GM19395 (cell line): ENCODE measurements at regions not wholly inside any gene's neighbourhood (a gene's known extent, or its start where the extent isn't known, plus 50 kb on each side); places are given as distances from the start of the nearest gene placed in this dataset.

Experiments
- ATAC-seq: cut with Tn5 transposase; IDR thresholded peaks from one replicate; pipeline ENCODE4 v1.9.1; 2021; ENCODE audit warnings: mild to moderate bottlenecking, moderate library complexity; ENCODE audit not compliant: unreplicated experiment

- no peak for ATAC-seq
Measured at GRCh38 chr5:158644301-158644700, 455.4 kb downstream of the EBF1 start.

- no peak for ATAC-seq
Measured at GRCh38 chr5:158643840-158644239, 455.9 kb downstream of the EBF1 start.

- ATAC-seq: no peak
Measured at GRCh38 chr5:158642879-158643278, 456.8 kb downstream of the EBF1 start.

- ATAC-seq: no peak
Measured at GRCh38 chr5:158641016-158641415, 458.7 kb downstream of the EBF1 start.

- no peak for ATAC-seq
Measured at GRCh38 chr5:158640593-158640980, 459.1 kb downstream of the EBF1 start.

- no peak for ATAC-seq
Measured at GRCh38 chr5:158639881-158640592, 459.7 kb downstream of the EBF1 start.

GRCh38 chr5:158638396-158638795 lies 461.3 kb downstream of the EBF1 start:
- ATAC-seq: no peak

- ATAC-seq: no peak
Measured at GRCh38 chr5:158637039-158637438, 462.7 kb downstream of the EBF1 start.

- no peak for ATAC-seq
Measured at GRCh38 chr5:158635565-158635964, 464.2 kb downstream of the EBF1 start.

- ATAC-seq: no peak
Measured at GRCh38 chr5:158634714-158635113, 465.0 kb downstream of the EBF1 start.

GRCh38 chr5:158629591-158630312 lies 470.0 kb downstream of the EBF1 start:
- no peak for ATAC-seq

- ATAC-seq: no peak
Measured at GRCh38 chr5:158626718-158627117, 473.0 kb downstream of the EBF1 start.

GRCh38 chr5:158623971-158624370 lies 475.7 kb downstream of the EBF1 start:
- no peak for ATAC-seq

- ATAC-seq: no peak
Measured at GRCh38 chr5:158621391-158621790, 478.3 kb downstream of the EBF1 start.

GRCh38 chr5:158619083-158619788 lies 480.5 kb downstream of the EBF1 start:
- no peak for ATAC-seq

GRCh38 chr5:158618256-158618655 lies 481.5 kb downstream of the EBF1 start:
- no peak for ATAC-seq

GRCh38 chr5:158616707-158617106 lies 483.0 kb downstream of the EBF1 start:
- no peak for ATAC-seq

- no peak for ATAC-seq
Measured at GRCh38 chr5:158614951-158615350, 484.8 kb downstream of the EBF1 start.

GRCh38 chr5:158611581-158611980 lies 488.1 kb downstream of the EBF1 start:
- no peak for ATAC-seq

GRCh38 chr5:158610051-158610415 lies 489.7 kb downstream of the EBF1 start:
- ATAC-seq: no peak

- ATAC-seq: no peak
Measured at GRCh38 chr5:158609333-158610050, 490.2 kb downstream of the EBF1 start.
